OCI-LY7 (cell line): ENCODE measurements at regions not wholly inside any gene's neighbourhood (a gene's known extent, or its start where the extent isn't known, plus 50 kb on each side); places are given as distances from the start of the nearest gene placed in this dataset.

ENCODE experiments used
- CTCF ChIP-seq: fragments of 200-600 bp; sonication (generic); conservative IDR thresholded peaks from 2 replicates; pipeline ENCODE4 v1.5.1; 2014; ENCODE audit warnings: mild to moderate bottlenecking, antibody characterized with exemption, low read length, moderate library complexity, mixed read lengths
- EZH2phosphoT487 ChIP-seq: fragments of 200-600 bp; sonication (generic); IDR thresholded peaks from 2 replicates; pipeline ENCODE4 v1.6.1; 2018; ENCODE audit warnings: low read depth, borderline replicate concordance, mild to moderate bottlenecking, mixed run types, antibody characterized with exemption, low read length, moderate library complexity, mixed read lengths

GRCh38 chr12:16417058-16417457 lies 69.6 kb downstream of the MGST1 start:
- no peak for TF ChIP-seq CTCF
- no peak for TF ChIP-seq EZH2phosphoT487
